A673 (cell line): ENCODE measurements at regions not wholly inside any gene's neighbourhood (a gene's known extent, or its start where the extent isn't known, plus 50 kb on each side); places are given as distances from the start of the nearest gene placed in this dataset.

ENCODE experiments used
- BruUV-seq: library from RNA; stranded (reverse); fragments of 400-500 nt; replicated peaks from 2 replicates; lab custom pipeline; 2021; lab: Mats Ljungman, UMichigan
- CTCF ChIA-PET: fragments of 300-600 bp; sonication (Branson Sonifier 250); formaldehyde crosslinking; loops from one replicate; lab custom pipeline; 2022; ENCODE audit warnings: antibody characterized with exemption; lab: Charles Lee
- POLR2A ChIA-PET: fragments of 300-600 bp; sonication (Branson Sonifier 250); formaldehyde crosslinking; loops from one replicate; lab custom pipeline; 2022; ENCODE audit warnings: antibody characterized with exemption; ENCODE audit not compliant: low non-redundant PET; lab: Charles Lee
- DNase-seq: peaks from one replicate; pipeline ENCODE4 v3.0.0-alpha.2; 2015; ENCODE audit warnings: low spot score
- H3K27ac ChIP-seq: fragments of 200-600 bp; sonication (generic); 2 replicates; pipeline ENCODE4 v1.5.1; 2016; ENCODE audit warnings: mixed run types, low read depth, mild to moderate bottlenecking, mixed read lengths, antibody characterized with exemption, low read length; ENCODE audit not compliant: poor library complexity, severe bottlenecking
- H3K27me3 ChIP-seq: fragments of 200-600 bp; sonication (generic); replicated peaks from 2 replicates; pipeline ENCODE4 v1.6.1; 2017; ENCODE audit warnings: mixed run types, low read depth, mild to moderate bottlenecking, mixed read lengths, antibody characterized with exemption, low read length; ENCODE audit not compliant: insufficient read depth, poor library complexity
- H3K36me3 ChIP-seq: fragments of 200-600 bp; sonication (generic); 2 replicates; pipeline ENCODE4 v1.6.1; 2016; ENCODE audit warnings: mixed run types, mild to moderate bottlenecking, mixed read lengths, antibody characterized with exemption, low read length; ENCODE audit not compliant: insufficient read depth, poor library complexity, severe bottlenecking
- H3K4me1 ChIP-seq: fragments of 200-600 bp; sonication (generic); 2 replicates; pipeline ENCODE4 v1.6.1; 2017; ENCODE audit warnings: mixed run types, mild to moderate bottlenecking, mixed read lengths, antibody characterized with exemption, low read length; ENCODE audit not compliant: insufficient read depth, poor library complexity, severe bottlenecking
- H3K4me3 ChIP-seq: fragments of 200-600 bp; sonication (generic); 2 replicates; pipeline ENCODE4 v1.5.1; 2016; ENCODE audit warnings: low read depth, mixed run types, mild to moderate bottlenecking, mixed read lengths, low read length; ENCODE audit not compliant: poor library complexity, severe bottlenecking
- H3K9me3 ChIP-seq: fragments of 200-600 bp; sonication (generic); 2 replicates; pipeline ENCODE4 v1.6.1; 2016; ENCODE audit warnings: mixed run types, low read depth, mild to moderate bottlenecking, mixed read lengths, antibody characterized with exemption, low read length; ENCODE audit not compliant: poor library complexity, severe bottlenecking
- CTCF ChIP-seq: fragments of 300-800, 200-600 bp; sonication (generic); conservative IDR thresholded peaks from 2 replicates; pipeline ENCODE4 v1.5.1; 2017; ENCODE audit warnings: low read depth, mild to moderate bottlenecking, antibody characterized with exemption, low read length, moderate library complexity, mixed read lengths
- EZH2 ChIP-seq: fragments of 200-600 bp; sonication (generic); IDR thresholded peaks from 2 replicates; pipeline ENCODE4 v1.6.1; 2017; ENCODE audit warnings: borderline replicate concordance, low read depth, mild to moderate bottlenecking, mixed read lengths, antibody characterized with exemption, low read length; ENCODE audit not compliant: poor library complexity, severe bottlenecking
- intact Hi-C: fragments of 100-400 bp; cut with micrococcal nuclease; formaldehyde crosslinking; loops from one replicate; pipeline ENCODE4 v1.10.0; 2022; ENCODE audit not compliant: unreplicated experiment

DNA sequence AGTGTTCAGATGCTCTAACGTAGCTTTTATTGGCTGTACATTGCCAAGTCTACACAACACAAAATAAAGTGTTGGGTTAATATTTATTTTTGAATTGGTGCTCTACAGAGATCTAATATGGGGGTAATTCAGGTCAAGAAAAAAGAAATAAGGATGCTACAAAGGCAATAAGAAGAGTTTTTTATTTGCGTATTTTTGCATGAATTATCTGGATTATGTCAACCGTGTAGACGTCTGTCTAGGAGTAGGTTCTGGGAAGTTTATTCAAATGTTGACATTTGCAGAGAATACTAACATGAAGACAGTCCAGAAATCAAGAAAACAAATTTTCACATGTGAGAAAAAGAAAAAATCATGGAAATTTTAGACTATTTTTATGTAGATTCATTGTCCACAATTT lies 876.7 kb upstream of the POU3F3 start:
- H3K27me3 ChIP-seq, result no peaks in the 10 kb centered on the region
- no peak overlapping the region for H3K4me3 ChIP-seq
- no peaks in the 10 kb centered on the region for H3K9me3 ChIP-seq
- no TSS peak for BruUV-seq
- no peak for DNase-seq
- H3K27ac ChIP-seq, result no peak overlapping the region
- no peak for TF ChIP-seq EZH2
- no peak for TF ChIP-seq CTCF
- H3K36me3 ChIP-seq, result no peaks in the 10 kb centered on the region
- intact Hi-C loops, result no loop called here
- ChIA-PET POLR2A (no interaction called here), CTCF (no interaction called here)
- H3K4me1 ChIP-seq, result no peaks in the 10 kb centered on the region

- ChIA-PET POLR2A (no interaction called here), CTCF (no interaction called here)
- H3K4me3 ChIP-seq, result no peak overlapping the region
- no TSS peak for BruUV-seq
- H3K27ac ChIP-seq, result no peak overlapping the region
- H3K9me3 ChIP-seq, result no peaks in the 10 kb centered on the region
- H3K27me3 ChIP-seq, result no peaks in the 10 kb centered on the region
- intact Hi-C loops, result no loop called here
- H3K4me1 ChIP-seq, result no peaks in the 10 kb centered on the region
- H3K36me3 ChIP-seq, result no peaks in the 10 kb centered on the region
- TF ChIP-seq EZH2 (no peak), CTCF (no peak)
- DNase-seq, result no peak
Measured at GRCh38 chr2:103977668-103978067, 876.2 kb upstream of the POU3F3 start.

GRCh38 chr2:103980401-103980800 lies 873.5 kb upstream of the POU3F3 start:
- Histone ChIP-seq H3K27ac (no peak overlapping the region), H3K27me3 (no peaks in the 10 kb centered on the region), H3K9me3 (peaks cover 5% of the 10 kb centered on the region), H3K4me1 (no peaks in the 10 kb centered on the region), H3K4me3 (no peak overlapping the region), H3K36me3 (no peaks in the 10 kb centered on the region)
- POLR2A ChIA-PET, result no interaction called here
- CTCF ChIA-PET, result no interaction called here
- BruUV-seq, result no TSS peak
- no peak for DNase-seq
- no peak for TF ChIP-seq EZH2
- no peak for TF ChIP-seq CTCF
- intact Hi-C loops, result no loop called here
